NCI-H2196 (cell line): ENCODE measurements at regions not wholly inside any gene's neighbourhood (a gene's known extent, or its start where the extent isn't known, plus 50 kb on each side); places are given as distances from the start of the nearest gene placed in this dataset.
"Not testable (repeated sequence)": the region's sequence is repeated elsewhere in the genome, so short reads cannot be mapped to it uniquely, and the experiment has no call there.

ENCODE experiments used
- DNase-seq: peaks from one replicate; lab custom pipeline; 2025; ENCODE audit not compliant: unreplicated experiment; lab: John Stamatoyannopoulos, UW

DNA sequence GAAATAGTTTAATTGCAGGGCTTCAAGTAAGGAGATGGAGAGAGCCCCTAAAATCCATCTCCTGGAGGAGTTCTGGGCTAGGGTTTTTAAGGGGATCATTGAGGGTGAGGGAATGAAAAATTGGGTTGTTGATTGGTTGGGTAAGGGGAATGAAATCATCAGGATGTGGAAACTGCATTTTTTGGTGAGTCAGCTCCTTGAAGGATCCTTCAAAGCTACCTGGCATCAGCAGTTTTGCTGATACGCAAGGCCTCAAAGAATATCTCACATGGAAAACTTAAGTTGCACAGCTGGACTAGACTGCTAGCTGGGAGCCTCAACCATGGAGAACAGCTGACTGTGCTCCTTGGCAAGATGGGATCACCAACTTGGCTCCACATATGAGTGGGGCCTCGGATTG lies 136.7 kb downstream of the FGF10 start:
- DNase-seq, result no peak

DNA sequence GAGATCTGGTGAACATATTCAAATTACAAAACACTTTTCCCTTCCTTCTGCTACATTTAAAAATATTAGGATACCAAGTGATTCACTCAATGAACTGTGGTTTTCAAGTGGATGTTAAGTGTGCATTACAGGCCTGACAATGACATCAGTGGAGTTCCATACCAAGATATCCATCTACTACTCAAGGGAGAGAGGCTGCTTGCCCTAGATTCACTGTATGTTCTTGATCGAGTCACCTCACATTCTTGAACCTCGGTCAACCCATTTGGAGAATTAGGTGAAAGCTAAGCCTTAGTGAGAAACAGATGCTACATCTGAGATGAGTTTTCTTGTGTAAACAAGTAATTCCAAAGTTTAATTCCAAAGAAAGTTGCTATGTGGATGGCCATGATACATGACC lies 142.2 kb downstream of the FGF10 start:
- DNase-seq, result no peak

DNA sequence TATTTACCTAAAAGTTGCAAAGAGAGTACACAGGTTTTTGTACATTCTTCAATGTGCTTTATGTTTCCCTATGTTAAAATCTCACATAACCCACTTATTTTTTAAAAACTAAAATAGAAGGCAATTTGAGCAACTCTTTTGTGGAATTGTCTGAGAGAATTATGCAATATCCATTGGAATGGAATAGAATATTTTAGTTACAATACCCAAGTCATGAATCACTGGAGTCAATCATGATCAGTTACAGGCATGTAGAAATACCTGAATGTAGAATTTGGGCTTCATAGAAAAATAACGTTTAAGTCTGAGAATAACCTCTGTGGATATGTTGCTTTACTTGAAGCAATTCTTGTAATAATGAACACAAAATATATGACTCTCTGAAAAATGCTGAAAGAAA lies 143.3 kb downstream of the FGF10 start:
- DNase-seq, result no peak

DNA sequence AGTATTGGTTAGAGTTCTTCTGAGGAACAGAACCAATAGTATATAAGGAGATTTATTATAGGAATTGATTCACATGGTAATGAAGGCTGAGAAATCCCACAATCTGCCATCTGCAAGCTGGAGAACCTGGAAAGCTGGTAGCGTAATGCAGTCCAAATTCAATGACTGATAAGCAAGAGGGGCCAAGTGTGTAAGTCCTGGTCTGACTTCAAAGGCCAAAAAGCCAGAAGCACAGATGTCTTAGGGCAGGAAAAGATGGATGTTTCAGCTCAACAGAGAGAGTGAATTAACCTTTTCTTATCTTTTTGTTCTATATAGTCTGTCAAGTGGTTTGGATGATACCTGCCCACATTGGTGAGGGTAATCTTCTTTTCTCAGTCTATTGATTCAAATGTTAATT lies 146.4 kb downstream of the FGF10 start:
- DNase-seq, result no peak

DNA sequence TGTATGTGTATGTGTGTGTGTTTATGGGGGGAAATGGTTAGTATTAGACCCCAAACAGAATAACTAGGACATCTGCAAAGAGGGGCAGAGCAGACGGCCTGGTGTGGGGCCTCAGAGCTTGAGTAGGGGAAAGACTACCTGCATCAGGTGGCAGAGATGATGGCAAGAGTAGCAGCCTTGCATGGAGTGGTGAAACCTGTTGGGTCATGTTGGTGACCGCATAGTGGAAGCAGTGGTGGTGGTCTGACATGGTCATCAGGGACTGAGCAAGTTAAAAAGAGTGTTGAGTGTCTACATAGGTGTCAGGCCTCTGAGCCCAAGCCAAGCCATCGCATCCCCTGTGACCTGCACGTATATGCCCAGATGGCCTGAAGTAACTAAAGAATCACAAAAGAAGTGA lies 153.2 kb downstream of the FGF10 start:
- DNase-seq, result no peak

DNA sequence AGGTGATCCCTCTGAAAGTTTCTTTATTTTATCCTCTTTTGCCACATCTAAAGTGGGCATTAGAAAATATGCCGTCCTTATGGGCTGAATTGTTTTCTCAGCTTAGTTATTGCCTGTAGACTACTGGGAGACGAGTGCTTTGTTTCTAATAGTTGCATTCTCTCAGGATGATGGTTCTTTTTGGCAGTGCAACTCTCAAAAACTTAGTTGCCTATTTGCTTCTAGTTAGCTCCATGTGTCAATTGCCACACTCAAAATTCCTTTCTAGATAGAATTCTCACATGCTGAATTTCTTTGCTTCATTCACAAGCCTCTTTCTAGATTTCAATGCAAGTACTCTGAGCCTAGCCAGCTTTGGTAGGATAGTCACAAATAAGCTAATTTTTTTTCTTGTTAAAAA lies 155.5 kb downstream of the FGF10 start:
- no peak for DNase-seq

DNA sequence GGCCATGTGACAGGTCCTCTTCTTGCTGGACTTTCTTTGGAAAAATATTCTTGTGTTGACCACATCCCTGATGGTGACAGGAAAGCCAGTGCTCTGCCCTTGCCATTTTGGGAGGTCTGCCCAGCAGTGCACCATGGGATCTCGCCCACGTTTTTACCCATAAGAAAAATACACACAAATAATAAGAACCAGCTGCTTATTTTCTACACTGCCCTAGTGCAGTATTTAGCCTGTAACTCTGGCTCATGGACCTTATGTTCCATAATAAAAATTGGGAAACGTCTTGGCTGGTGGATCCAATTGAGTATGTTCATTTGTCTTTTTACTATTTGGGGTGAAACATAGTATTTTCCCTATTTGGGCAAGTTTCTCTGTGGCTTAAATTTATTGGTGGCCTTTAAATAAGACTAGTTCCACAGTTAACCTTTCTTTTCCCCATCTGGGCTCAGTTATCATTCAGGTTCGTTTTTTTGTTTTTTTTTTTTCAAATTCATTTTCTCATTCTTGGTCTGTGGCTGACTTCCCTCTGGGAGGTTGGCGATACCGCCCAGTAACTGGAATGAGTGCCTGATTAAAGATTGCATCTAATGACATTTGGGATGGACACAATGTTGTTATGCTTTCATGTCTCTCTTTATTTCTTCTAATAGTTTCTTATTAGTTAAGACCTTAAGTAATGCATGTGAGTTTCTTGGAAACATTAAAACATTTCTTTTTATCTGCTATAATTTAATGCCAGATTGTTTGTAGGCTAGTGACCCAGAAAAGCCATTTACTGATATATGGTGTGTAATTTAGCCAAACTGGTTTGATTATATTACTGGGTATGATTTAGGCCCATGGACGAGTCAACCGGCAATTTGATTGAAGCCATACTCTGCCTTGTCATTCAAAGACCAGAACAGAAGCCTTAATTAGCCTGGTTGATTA lies 163.7 kb downstream of the FGF10 start:
- DNase-seq, result no peak

DNA sequence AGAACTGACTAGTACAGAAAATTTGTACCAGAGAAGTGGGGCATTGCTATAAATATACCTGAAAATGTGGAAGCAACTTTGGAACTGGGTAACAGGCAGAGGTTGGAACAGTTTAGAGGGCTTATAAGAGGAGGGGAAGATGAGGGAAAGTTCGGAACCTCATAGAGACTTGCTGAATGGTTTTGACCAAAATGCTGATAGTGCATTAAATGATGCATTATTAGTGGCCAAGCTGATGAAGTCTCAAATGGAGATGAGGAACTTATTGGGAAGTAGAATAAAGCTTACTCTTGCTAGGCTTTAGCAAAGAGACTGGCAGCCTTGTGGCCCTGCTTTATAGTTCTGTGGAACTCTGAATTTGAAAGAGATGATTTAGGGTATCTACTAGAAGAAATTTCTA lies 189.8 kb downstream of the FGF10 start:
- no peak for DNase-seq

DNA sequence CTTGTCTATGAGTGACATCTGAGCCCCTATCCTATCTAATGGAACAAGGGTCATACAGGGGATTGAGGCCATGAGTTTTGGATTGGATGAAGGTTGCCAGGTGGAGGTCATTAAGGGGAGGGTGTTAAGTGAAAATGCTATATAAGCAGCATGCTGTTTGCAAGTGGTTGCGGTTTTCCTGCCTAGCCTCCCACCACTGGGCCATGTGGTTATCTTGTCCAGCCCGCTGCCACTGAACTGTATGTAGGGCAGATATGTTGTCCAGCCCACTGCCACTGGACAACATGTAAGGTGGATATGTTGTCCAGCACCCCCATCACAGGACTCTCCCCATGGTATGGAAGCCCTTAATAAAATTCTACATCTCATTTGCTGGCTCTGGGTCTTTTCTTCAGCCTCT lies 200.0 kb downstream of the FGF10 start:
- no peak for DNase-seq

DNA sequence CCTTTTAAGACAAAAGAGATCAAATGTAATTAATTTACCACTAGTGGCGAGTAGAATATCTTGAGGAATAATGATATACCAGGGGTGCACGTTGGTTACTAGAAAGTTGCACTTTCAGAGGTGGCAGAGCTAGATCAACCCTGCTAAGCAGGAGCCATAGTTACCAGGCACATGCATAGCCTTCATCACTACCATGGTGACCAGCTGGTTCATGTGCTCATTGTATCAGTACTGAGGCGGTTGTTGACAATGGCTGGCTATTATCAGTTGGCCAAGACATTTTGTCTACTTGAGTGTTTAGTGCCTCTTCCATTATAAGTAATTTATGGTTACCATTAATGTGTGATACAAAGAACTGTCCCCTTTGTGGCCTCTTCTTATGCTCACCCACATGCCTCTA lies 201.2 kb downstream of the FGF10 start:
- no peak for DNase-seq

DNA sequence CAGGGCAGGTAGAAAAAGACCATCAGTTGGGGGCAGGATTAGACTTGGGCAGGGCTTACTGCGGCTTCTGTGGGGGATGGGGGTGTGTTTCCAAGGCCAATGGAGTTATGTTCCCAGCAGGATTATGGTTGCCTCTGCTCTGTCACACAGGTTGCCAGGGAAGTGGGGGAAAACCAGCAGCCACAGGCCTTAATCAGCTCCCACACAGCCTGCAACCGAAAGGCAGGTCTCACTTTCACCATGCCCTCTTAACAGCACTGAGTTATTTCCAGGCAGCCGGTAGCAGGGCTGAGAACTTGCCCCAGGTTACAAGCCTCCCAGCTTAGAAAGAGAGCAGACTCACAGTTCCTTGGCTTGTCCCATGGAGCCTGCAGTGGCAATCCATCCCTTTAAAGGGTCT lies 205.5 kb downstream of the FGF10 start:
- no peak for DNase-seq

DNA sequence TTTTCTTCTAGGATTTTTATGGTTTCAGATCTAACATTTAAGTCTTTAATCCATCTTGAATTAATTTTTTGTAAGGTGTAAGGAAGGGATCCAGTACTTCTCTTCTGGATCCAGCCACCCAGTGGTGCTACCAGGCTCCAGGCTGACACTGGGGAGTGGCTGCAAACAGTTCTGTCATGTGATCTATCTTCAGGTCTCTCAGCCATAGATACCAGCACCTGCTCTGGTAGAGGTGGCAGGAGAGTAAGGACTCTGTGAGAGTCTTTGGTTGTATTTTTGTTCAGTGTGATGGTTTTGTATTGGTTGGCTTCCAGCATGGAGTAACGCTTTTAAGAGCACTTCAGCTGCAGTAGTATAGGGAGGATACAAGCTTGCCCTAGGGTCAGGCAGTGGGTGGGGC lies 205.9 kb downstream of the FGF10 start:
- DNase-seq, result no peak

DNA sequence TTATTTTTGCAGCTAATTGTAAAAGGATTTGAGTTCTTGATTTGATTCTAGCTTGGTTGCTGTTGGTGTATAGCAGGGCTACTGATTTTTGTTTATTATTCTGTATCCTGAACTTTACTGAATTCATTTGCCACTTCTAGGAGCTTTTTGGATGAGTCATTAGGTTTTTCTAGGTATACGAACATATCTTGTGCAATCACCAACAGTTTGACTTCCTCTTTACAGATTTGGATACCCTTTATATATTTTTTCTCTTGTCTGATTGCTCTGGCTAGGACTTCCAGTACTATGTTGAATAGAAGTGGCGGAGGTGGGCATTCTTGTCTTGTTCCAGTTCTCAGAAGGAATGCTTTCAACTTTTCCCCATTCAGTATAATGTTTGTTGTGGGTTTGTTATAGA lies 210.8 kb downstream of the FGF10 start:
- DNase-seq, result no peak

DNA sequence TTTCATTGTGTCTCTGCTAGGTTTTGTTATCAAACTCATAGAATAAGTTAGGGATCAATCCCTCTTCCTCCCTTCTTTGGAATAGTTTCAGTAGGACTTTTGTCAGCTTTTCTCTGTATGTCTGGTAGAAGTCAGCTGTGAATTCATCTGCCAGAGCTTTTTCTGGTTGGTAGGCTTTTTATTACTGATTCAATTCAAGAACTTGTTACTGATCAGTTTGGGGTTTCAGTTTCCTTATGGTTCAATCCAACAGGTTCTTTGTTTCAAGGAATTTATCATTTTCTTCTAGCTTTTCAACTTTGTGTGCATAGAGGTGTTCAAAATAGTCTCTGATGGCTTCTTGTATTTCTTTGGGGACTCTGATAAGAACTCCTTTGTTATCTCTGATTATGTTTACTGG lies 221.7 kb downstream of the FGF10 start:
- DNase-seq, result no peak

DNA sequence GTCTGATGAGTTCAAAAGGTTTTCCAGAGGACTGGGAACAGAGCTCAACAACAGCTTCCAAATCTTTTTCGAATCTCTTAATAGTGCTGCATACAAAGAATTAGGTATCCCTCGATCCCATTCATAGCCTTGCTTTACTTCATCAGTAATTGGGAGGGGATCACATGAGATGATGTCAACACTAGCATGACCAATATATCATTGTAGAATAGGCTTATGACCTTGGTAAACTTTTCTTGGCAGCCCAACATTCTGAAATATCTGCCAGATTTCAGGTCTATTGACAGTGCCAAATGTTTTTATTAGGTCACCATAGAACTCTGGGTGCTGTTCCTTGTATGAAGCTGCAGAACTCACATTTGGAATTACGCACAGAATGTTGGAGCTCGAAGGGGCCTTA lies 228.9 kb downstream of the FGF10 start:
- no peak for DNase-seq

DNA sequence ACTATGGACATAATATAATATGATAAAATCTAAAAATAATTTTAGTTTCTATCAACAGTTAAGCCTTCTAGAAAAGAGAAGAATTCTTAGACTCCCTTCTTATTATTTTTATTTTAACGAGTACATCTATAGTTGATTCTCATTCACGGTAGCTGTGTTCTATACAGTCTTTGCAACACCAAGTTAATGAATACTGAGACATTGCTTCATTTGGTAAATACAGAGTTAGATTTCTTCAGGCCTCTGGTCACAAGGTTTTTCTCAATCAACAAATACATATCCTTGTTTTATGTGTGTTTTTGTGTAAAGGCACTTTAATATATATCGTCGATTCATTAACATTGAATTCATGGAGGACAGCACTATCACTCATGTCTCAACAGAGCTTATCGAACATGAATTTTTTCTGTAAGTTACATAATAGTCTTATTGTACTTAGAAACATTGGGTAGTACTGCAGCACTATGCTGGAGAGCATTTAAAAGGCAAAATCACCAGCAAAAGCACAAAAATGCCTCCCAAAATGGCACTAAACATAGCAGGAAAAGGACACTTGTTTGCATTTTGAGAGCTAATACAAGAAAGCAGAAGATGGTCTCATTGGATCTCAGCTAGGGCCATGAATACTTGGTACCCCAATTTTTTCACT lies 239.0 kb downstream of the FGF10 start:
- DNase-seq, result no peak

DNA sequence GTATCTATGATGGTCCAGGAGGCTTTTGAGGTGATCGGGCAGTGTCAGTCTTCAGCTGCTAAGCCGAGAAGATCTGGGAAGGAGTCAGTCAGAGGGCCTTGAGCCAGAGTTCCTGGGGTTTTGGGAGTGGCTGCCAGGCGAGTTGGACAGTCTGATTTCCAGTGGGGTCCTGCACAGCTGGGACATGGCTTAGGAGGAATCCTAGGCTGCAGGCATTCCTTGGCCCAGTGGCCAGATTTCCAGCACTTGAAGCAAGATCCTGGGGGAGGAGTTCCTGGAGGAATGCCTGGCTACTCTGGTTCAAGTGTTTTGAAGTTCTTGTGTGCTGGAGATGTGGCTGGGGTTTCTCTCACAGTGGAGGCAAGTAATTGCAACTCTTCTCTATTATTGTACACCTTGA lies 271.3 kb downstream of the FGF10 start:
- not testable (repeated sequence) for DNase-seq

DNA sequence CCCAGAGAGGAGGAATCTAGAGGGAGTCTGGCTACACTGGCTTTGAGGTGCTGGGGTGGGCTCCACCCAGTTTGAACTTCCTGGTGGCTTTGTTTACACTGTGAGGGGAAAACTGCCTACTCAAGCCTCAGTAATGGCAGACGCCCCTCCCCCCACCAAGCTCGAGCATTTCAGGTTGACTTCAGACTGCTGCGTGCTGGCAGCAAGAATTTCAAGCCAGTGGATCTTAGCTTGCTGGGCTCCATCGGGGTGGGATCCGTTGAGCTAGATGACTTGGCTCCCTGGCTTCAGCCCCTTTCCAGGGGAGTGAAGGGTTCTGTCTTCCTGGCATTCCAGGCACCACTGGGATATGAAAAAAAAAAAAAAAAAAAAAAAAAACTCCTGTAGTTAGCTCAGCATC lies 281.0 kb downstream of the FGF10 start:
- not testable (repeated sequence) for DNase-seq

DNA sequence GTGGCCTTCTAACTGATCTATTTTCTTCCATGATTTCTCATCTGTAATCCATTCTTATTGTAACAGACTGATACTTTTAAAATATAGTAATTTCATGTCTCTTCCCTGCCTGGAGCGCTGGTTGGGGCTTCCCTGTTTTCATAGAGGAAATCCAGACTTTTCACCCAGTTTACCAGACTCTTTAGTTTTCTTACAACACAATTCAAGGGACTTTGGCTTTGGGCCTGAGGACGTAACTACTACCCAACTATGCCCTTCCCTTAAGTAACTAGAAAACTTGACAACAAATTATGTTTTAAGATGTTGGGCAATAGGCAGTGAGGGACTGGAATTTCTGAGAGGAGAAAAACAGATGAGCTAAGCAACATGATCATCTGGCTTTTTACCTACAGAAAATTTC lies 289.6 kb downstream of the FGF10 start:
- DNase-seq, result no peak

DNA sequence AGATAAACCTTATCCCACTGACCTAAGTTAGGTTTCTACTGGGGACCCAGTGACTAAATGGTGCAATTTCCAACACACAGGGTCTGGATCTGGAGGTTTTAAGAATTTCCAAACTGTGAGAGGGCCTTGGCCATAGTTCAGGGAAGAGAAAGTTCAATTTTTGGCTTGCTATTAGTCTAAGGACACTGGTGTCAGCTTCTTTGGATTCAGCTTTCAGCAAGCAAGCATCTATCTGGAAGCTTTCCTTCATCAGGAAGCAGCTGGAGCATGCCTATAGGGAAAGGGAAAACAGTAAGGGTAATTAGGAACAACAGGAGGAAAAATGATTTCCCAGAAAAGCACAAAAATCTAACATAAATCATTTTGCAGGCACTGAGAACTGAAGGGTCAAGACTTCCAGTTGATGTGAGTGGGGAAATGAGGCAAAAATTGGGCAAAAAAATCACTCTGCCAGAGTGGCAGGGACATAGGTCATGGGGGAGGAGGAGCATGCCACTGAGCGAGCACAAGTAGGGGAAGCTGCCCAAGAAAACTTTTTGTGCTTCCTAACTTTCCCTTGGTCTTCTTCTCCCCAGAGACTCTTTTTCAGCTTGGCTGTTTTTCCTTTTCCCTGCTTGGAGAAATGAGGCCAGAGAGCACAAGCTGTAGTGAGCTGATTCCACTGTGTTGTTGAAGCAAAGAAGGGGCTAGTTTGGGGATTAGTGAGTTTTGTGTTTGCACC lies 299.6 kb downstream of the FGF10 start:
- no peak for DNase-seq

DNA sequence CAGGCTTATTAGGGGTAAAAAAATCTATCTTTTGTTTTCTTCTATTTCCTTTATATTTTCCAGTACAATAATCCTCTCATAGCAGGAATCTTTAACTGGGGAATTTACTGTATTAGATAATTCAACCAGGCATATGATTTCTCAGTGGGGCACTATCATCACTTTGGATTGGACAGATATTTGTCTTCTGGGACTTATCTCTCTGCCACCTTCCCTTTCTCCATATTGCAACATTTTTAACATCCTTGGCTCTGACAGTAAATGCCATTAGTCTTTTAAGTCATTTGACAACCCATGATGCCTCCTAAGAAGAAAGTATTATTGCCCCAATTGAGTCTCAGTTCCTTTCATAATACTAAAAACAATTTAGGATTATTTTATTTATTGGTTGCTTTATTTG lies 304.1 kb downstream of the FGF10 start:
- DNase-seq, result no peak

DNA sequence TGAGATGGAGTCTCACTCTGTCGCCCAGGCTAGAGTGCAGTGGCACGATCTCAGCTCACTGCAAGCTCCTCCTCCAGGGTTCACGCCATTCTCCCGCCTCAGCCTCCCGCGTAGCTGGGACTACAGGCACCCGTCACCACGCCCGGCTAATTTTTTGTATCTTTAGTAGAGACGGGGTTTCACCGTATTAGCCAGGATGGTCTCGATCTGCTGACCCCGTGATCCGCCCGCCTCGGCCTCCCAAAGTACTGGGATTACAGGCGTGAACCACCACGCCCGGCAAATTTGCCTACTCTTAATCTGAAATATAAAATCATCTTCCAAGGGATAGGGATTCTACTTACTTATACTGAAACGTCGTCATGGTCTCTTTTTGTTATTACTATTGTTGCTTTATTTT lies 314.7 kb downstream of the FGF10 start:
- DNase-seq, result not testable (repeated sequence)
